ENCODE measurements at regions not wholly inside any gene's neighbourhood (a gene's known extent, or its start where the extent isn't known, plus 50 kb on each side); places are given as distances from the start of the nearest gene placed in this dataset.

GRCh38 chr17:12310811-12311210, 290.1 kb downstream of the MAP2K4 start:
- Histone ChIP-seq H3K27ac (no peak overlapping the region), H3K9me3 (ENCODE audit: low read depth, low read length) (no peaks in the 10 kb centered on the region), H3K4me3 (no peak overlapping the region), H3K36me3 (ENCODE audit: insufficient read depth, low read length) (no peaks in the 10 kb centered on the region), H3K9ac (ENCODE audit: insufficient read length) (no peak overlapping the region)
- TF ChIP-seq EZH2 (IDR thresholded peaks at IDR 0.05) (no peak), POLR2AphosphoS5 (IDR thresholded peaks at IDR 0.05; ENCODE audit: borderline replicate concordance, low read depth, low read length) (no peak), FOXP2 (optimal IDR thresholded peaks at IDR 0.05; ENCODE audit: control extremely low read depth, extremely low read length, insufficient read depth) (no peak)
- DNase-seq (ENCODE audit: low read depth, low spot score), result no peak

GRCh38 chr17:12312692-12313091, 292.0 kb downstream of the MAP2K4 start:
- DNase-seq (ENCODE audit: low read depth, low spot score), result no peak
- no peaks in the 10 kb centered on the region for H3K9me3 ChIP-seq (ENCODE audit: low read depth, low read length)
- no peak overlapping the region for H3K4me3 ChIP-seq
- no peaks in the 10 kb centered on the region for H3K36me3 ChIP-seq (ENCODE audit: insufficient read depth, low read length)
- no peak overlapping the region for H3K9ac ChIP-seq (ENCODE audit: insufficient read length)
- no peak for TF ChIP-seq FOXP2 (optimal IDR thresholded peaks at IDR 0.05; ENCODE audit: control extremely low read depth, extremely low read length, insufficient read depth)
- no peak for TF ChIP-seq EZH2 (IDR thresholded peaks at IDR 0.05)
- no peak for TF ChIP-seq POLR2AphosphoS5 (IDR thresholded peaks at IDR 0.05; ENCODE audit: borderline replicate concordance, low read depth, low read length)
- no peak overlapping the region for H3K27ac ChIP-seq

GRCh38 chr17:12313786-12314185, 293.1 kb downstream of the MAP2K4 start:
- H3K9ac ChIP-seq (ENCODE audit: insufficient read length), result no peak overlapping the region
- no peak overlapping the region for H3K27ac ChIP-seq
- TF ChIP-seq EZH2 (IDR thresholded peaks at IDR 0.05), result no peak
- TF ChIP-seq POLR2AphosphoS5 (IDR thresholded peaks at IDR 0.05; ENCODE audit: borderline replicate concordance, low read depth, low read length), result no peak
- TF ChIP-seq FOXP2 (optimal IDR thresholded peaks at IDR 0.05; ENCODE audit: control extremely low read depth, extremely low read length, insufficient read depth), result no peak
- no peak overlapping the region for H3K4me3 ChIP-seq
- DNase-seq (ENCODE audit: low read depth, low spot score), result no peak
- H3K36me3 ChIP-seq (ENCODE audit: insufficient read depth, low read length), result no peaks in the 10 kb centered on the region
- H3K9me3 ChIP-seq (ENCODE audit: low read depth, low read length), result no peaks in the 10 kb centered on the region

- Histone ChIP-seq H3K27ac (no peak overlapping the region), H3K36me3 (ENCODE audit: insufficient read depth, low read length) (no peaks in the 10 kb centered on the region), H3K9ac (ENCODE audit: insufficient read length) (no peak overlapping the region), H3K9me3 (ENCODE audit: low read depth, low read length) (no peaks in the 10 kb centered on the region), H3K4me3 (no peak overlapping the region)
- no peak for TF ChIP-seq EZH2 (IDR thresholded peaks at IDR 0.05)
- TF ChIP-seq POLR2AphosphoS5 (IDR thresholded peaks at IDR 0.05; ENCODE audit: borderline replicate concordance, low read depth, low read length), result no peak
- no peak for TF ChIP-seq FOXP2 (optimal IDR thresholded peaks at IDR 0.05; ENCODE audit: control extremely low read depth, extremely low read length, insufficient read depth)
- no peak for DNase-seq (ENCODE audit: low read depth, low spot score)
Measured at GRCh38 chr17:12316021-12316420, 295.3 kb downstream of the MAP2K4 start.

GRCh38 chr17:12318571-12319266, 298.0 kb downstream of the MAP2K4 start:
- no peak overlapping the region for H3K4me3 ChIP-seq
- no peak overlapping the region for H3K27ac ChIP-seq
- H3K9me3 ChIP-seq (ENCODE audit: low read depth, low read length), result no peaks in the 10 kb centered on the region
- TF ChIP-seq FOXP2 (optimal IDR thresholded peaks at IDR 0.05; ENCODE audit: control extremely low read depth, extremely low read length, insufficient read depth) (no peak), POLR2AphosphoS5 (IDR thresholded peaks at IDR 0.05; ENCODE audit: borderline replicate concordance, low read depth, low read length) (no peak), EZH2 (IDR thresholded peaks at IDR 0.05) (no peak)
- H3K9ac ChIP-seq (ENCODE audit: insufficient read length), result no peak overlapping the region
- no peak for DNase-seq (ENCODE audit: low read depth, low spot score)
- H3K36me3 ChIP-seq (ENCODE audit: insufficient read depth, low read length), result no peaks in the 10 kb centered on the region

GRCh38 chr17:12320286-12320685, 299.6 kb downstream of the MAP2K4 start:
- Histone ChIP-seq H3K4me3 (no peak overlapping the region), H3K36me3 (ENCODE audit: insufficient read depth, low read length) (no peaks in the 10 kb centered on the region), H3K9me3 (ENCODE audit: low read depth, low read length) (no peaks in the 10 kb centered on the region), H3K27ac (no peak overlapping the region), H3K9ac (ENCODE audit: insufficient read length) (no peak overlapping the region)
- no peak for DNase-seq (ENCODE audit: low read depth, low spot score)
- TF ChIP-seq FOXP2 (optimal IDR thresholded peaks at IDR 0.05; ENCODE audit: control extremely low read depth, extremely low read length, insufficient read depth), result no peak
- no peak for TF ChIP-seq EZH2 (IDR thresholded peaks at IDR 0.05)
- no peak for TF ChIP-seq POLR2AphosphoS5 (IDR thresholded peaks at IDR 0.05; ENCODE audit: borderline replicate concordance, low read depth, low read length)

GRCh38 chr17:12328204-12328603, 307.5 kb downstream of the MAP2K4 start:
- Histone ChIP-seq H3K9ac (ENCODE audit: insufficient read length) (no peak overlapping the region), H3K36me3 (ENCODE audit: insufficient read depth, low read length) (no peaks in the 10 kb centered on the region), H3K4me3 (no peak overlapping the region), H3K27ac (no peak overlapping the region), H3K9me3 (ENCODE audit: low read depth, low read length) (no peaks in the 10 kb centered on the region)
- DNase-seq (ENCODE audit: low read depth, low spot score), result no peak
- no peak for TF ChIP-seq EZH2 (IDR thresholded peaks at IDR 0.05)
- no peak for TF ChIP-seq POLR2AphosphoS5 (IDR thresholded peaks at IDR 0.05; ENCODE audit: borderline replicate concordance, low read depth, low read length)
- TF ChIP-seq FOXP2 (optimal IDR thresholded peaks at IDR 0.05; ENCODE audit: control extremely low read depth, extremely low read length, insufficient read depth), result no peak

- TF ChIP-seq POLR2AphosphoS5 (IDR thresholded peaks at IDR 0.05; ENCODE audit: borderline replicate concordance, low read depth, low read length), result no peak
- TF ChIP-seq FOXP2 (optimal IDR thresholded peaks at IDR 0.05; ENCODE audit: control extremely low read depth, extremely low read length, insufficient read depth), result no peak
- no peak for TF ChIP-seq EZH2 (IDR thresholded peaks at IDR 0.05)
- no peak for DNase-seq (ENCODE audit: low read depth, low spot score)
- Histone ChIP-seq H3K9ac (ENCODE audit: insufficient read length) (no peak overlapping the region), H3K36me3 (ENCODE audit: insufficient read depth, low read length) (no peaks in the 10 kb centered on the region), H3K4me3 (no peak overlapping the region), H3K9me3 (ENCODE audit: low read depth, low read length) (no peaks in the 10 kb centered on the region), H3K27ac (no peak overlapping the region)
Measured at GRCh38 chr17:12330456-12330855, 309.8 kb downstream of the MAP2K4 start.

GRCh38 chr17:12341328-12341727, 320.7 kb downstream of the MAP2K4 start:
- DNase-seq (ENCODE audit: low read depth, low spot score), result no peak
- Histone ChIP-seq H3K9ac (ENCODE audit: insufficient read length) (no peak overlapping the region), H3K27ac (no peak overlapping the region), H3K36me3 (ENCODE audit: insufficient read depth, low read length) (no peaks in the 10 kb centered on the region), H3K4me3 (no peak overlapping the region), H3K9me3 (ENCODE audit: low read depth, low read length) (no peaks in the 10 kb centered on the region)
- TF ChIP-seq FOXP2 (optimal IDR thresholded peaks at IDR 0.05; ENCODE audit: control extremely low read depth, extremely low read length, insufficient read depth), result no peak
- no peak for TF ChIP-seq EZH2 (IDR thresholded peaks at IDR 0.05)
- TF ChIP-seq POLR2AphosphoS5 (IDR thresholded peaks at IDR 0.05; ENCODE audit: borderline replicate concordance, low read depth, low read length), result no peak
